ENCODE measurements at regions not wholly inside any gene's neighbourhood (a gene's known extent, or its start where the extent isn't known, plus 50 kb on each side); places are given as distances from the start of the nearest gene placed in this dataset.

DNA sequence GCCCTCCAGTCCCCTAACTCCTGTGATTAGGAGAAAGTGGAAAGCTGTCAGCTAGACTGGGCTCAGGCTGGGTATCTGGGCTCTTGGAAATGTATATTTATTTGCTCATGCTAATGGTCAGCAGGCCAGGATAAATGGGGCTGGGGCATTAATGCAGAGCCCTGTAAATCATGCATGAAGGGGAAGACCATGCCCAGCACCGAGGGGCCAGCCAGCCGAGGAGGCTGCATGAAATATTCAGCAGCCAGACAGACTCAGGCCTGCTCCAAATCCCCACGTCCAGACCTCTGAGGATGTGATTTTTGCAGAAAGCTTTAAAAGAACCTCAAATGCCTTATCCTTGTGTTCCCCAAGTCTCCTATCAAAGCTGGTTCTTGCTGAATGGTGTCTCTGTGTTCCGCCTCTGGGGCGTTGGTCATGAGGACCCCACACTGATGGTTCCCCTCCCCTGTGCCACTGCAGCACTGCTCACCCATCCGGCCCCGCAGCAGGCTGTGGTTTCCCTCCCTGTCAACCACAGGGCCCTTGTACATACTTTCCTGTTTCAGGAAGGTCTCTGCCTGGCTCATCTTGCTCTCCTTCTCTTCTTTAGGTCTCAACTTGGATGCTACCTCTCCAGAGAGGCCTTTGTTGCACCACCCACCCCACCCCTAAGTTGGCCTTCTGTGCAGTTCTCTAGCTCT is 358.4 kb downstream of the CDH26 start:
- TF ChIP-seq SPI1 (IDR thresholded peaks at IDR 0.05; ENCODE audit: borderline replicate concordance, low read depth) (no peak), GABPA (IDR thresholded peaks at IDR 0.05; ENCODE audit: low read depth) (no peak), POLR2AphosphoS5 (IDR thresholded peaks at IDR 0.05; ENCODE audit: low read depth) (no peak)
- TF ChIP-seq, protein P1, sequence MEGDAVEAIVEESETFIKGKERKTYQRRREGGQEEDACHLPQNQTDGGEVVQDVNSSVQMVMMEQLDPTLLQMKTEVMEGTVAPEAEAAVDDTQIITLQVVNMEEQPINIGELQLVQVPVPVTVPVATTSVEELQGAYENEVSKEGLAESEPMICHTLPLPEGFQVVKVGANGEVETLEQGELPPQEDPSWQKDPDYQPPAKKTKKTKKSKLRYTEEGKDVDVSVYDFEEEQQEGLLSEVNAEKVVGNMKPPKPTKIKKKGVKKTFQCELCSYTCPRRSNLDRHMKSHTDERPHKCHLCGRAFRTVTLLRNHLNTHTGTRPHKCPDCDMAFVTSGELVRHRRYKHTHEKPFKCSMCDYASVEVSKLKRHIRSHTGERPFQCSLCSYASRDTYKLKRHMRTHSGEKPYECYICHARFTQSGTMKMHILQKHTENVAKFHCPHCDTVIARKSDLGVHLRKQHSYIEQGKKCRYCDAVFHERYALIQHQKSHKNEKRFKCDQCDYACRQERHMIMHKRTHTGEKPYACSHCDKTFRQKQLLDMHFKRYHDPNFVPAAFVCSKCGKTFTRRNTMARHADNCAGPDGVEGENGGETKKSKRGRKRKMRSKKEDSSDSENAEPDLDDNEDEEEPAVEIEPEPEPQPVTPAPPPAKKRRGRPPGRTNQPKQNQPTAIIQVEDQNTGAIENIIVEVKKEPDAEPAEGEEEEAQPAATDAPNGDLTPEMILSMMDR (IDR thresholded peaks at IDR 0.05; ENCODE audit: insufficient read depth, low read length), result no peak
- TF ChIP-seq, protein P2, sequence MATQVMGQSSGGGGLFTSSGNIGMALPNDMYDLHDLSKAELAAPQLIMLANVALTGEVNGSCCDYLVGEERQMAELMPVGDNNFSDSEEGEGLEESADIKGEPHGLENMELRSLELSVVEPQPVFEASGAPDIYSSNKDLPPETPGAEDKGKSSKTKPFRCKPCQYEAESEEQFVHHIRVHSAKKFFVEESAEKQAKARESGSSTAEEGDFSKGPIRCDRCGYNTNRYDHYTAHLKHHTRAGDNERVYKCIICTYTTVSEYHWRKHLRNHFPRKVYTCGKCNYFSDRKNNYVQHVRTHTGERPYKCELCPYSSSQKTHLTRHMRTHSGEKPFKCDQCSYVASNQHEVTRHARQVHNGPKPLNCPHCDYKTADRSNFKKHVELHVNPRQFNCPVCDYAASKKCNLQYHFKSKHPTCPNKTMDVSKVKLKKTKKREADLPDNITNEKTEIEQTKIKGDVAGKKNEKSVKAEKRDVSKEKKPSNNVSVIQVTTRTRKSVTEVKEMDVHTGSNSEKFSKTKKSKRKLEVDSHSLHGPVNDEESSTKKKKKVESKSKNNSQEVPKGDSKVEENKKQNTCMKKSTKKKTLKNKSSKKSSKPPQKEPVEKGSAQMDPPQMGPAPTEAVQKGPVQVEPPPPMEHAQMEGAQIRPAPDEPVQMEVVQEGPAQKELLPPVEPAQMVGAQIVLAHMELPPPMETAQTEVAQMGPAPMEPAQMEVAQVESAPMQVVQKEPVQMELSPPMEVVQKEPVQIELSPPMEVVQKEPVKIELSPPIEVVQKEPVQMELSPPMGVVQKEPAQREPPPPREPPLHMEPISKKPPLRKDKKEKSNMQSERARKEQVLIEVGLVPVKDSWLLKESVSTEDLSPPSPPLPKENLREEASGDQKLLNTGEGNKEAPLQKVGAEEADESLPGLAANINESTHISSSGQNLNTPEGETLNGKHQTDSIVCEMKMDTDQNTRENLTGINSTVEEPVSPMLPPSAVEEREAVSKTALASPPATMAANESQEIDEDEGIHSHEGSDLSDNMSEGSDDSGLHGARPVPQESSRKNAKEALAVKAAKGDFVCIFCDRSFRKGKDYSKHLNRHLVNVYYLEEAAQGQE (IDR thresholded peaks at IDR 0.05; ENCODE audit: insufficient replicate concordance, low read depth), result no peak
- no peak overlapping the region for H3K4me3 ChIP-seq (replicated peaks; ENCODE audit: insufficient read depth, low read length)
- H3K27me3 ChIP-seq (ENCODE audit: insufficient read depth, poor library complexity, severe bottlenecking), result no peaks in the 10 kb centered on the region
- DNase-seq (ENCODE audit: low read depth in 1 of 2, low spot score in 1 of 2), result no peak
- H3K27ac ChIP-seq (replicated peaks), result no peak overlapping the region

DNA sequence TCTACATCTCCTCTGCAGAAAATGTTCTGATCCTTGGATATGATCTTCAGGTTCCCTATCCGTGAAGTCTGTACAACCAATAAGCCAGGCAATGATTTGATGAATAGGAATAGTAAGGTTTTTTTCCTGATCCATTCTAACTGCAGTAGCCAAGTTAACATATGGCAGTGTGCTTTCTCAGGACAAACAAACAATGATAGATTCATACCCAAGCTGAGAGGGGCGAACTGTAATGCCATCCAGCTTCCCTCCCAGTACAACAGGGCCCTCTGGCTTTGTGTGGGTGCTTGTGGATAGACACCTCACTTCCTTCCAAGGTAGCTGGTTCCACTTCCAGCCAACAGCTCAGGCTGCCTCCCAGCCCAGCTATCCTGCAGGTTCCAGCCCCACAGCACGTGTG is 359.2 kb downstream of the CDH26 start:
- no peak overlapping the region for H3K4me3 ChIP-seq (replicated peaks; ENCODE audit: insufficient read depth, low read length)
- no peak for DNase-seq (ENCODE audit: low read depth in 1 of 2, low spot score in 1 of 2)
- H3K27ac ChIP-seq (replicated peaks), result no peak overlapping the region
- no peak for TF ChIP-seq GABPA (IDR thresholded peaks at IDR 0.05; ENCODE audit: low read depth)
- TF ChIP-seq SPI1 (IDR thresholded peaks at IDR 0.05; ENCODE audit: borderline replicate concordance, low read depth), result no peak
- no peaks in the 10 kb centered on the region for H3K27me3 ChIP-seq (ENCODE audit: insufficient read depth, poor library complexity, severe bottlenecking)

DNA sequence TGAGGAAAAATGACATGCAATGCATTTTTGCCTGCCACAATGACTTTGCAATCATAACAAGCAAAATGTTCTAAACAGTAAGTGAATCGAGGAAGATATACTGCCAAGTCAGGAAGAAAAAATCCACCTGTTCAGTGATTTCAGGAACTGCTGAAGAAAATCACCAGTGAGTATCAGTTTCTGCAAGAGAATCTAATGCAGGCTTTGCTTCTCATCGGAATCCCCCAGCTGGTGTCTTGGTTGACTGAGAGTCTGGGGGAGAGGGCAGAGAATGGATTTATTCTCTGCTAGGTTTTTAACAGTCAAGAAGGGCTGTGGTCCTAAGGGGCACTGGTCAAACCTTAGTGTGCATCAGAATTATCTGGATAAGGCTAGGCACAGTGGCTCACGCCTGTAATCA is 363.4 kb downstream of the CDH26 start:
- H3K27me3 ChIP-seq (ENCODE audit: insufficient read depth, poor library complexity, severe bottlenecking), result no peaks in the 10 kb centered on the region
- no peak overlapping the region for H3K27ac ChIP-seq (replicated peaks)
- TF ChIP-seq SPI1 (IDR thresholded peaks at IDR 0.05; ENCODE audit: borderline replicate concordance, low read depth) (no peak), POLR2AphosphoS5 (IDR thresholded peaks at IDR 0.05; ENCODE audit: low read depth) (no peak), GABPA (IDR thresholded peaks at IDR 0.05; ENCODE audit: low read depth) (no peak)
- TF ChIP-seq, protein P2 (IDR thresholded peaks at IDR 0.05; ENCODE audit: insufficient replicate concordance, low read depth), result no peak
- TF ChIP-seq, protein P1 (IDR thresholded peaks at IDR 0.05; ENCODE audit: insufficient read depth, low read length), result no peak
- no peak for DNase-seq (ENCODE audit: low read depth in 1 of 2, low spot score in 1 of 2)
- H3K4me3 ChIP-seq (replicated peaks; ENCODE audit: insufficient read depth, low read length), result no peak overlapping the region

DNA sequence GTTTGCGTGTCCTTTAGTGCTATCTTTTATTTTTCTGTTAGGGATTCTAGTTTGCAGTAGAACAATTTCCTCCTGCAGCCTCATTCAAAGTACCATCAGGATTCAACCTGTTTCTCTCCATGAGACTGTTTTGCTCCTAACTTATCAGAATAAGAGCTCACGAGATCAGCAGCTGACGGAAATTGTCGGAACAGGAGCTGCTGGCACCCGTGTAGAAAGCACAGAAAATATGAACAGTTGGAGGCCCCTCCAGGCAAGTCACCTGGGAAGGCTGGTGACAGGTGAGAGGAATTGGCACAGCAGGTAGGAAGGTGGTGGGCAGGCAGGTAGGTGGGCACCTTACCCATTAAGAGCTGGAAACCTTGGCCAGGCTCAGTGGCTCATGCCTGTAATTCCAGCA is 368.6 kb downstream of the CDH26 start:
- H3K4me3 ChIP-seq (replicated peaks; ENCODE audit: insufficient read depth, low read length), result no peak overlapping the region
- no peaks in the 10 kb centered on the region for H3K27me3 ChIP-seq (ENCODE audit: insufficient read depth, poor library complexity, severe bottlenecking)
- DNase-seq (ENCODE audit: low read depth in 1 of 2, low spot score in 1 of 2), result no peak
- TF ChIP-seq GABPA (IDR thresholded peaks at IDR 0.05; ENCODE audit: low read depth), result no peak
- TF ChIP-seq, protein P1 (IDR thresholded peaks at IDR 0.05; ENCODE audit: insufficient read depth, low read length), result no peak
- TF ChIP-seq, protein P2 (IDR thresholded peaks at IDR 0.05; ENCODE audit: insufficient replicate concordance, low read depth), result no peak
- no peak for TF ChIP-seq POLR2AphosphoS5 (IDR thresholded peaks at IDR 0.05; ENCODE audit: low read depth)
- TF ChIP-seq SPI1 (IDR thresholded peaks at IDR 0.05; ENCODE audit: borderline replicate concordance, low read depth), result no peak
- no peak overlapping the region for H3K27ac ChIP-seq (replicated peaks)

Data from HL-60 (cell line).